GM23338 (cell line): ENCODE measurements at regions not wholly inside any gene's neighbourhood (a gene's known extent, or its start where the extent isn't known, plus 50 kb on each side); places are given as distances from the start of the nearest gene placed in this dataset.

Source experiments
- ATAC-seq: fragments of 200-7000 bp; cut with Tn5 transposase; 3 replicates; pipeline ENCODE4 v1.9.1; 2020
- DNase-seq: peaks from one replicate; pipeline ENCODE4 v3.0.0-alpha.2; 2015; ENCODE audit warnings: low spot score
- H2AFZ ChIP-seq: fragments of 200-600 bp; sonication (generic); 2 replicates; pipeline ENCODE4 v1.8.0; 2016; ENCODE audit warnings: antibody characterized with exemption, mild to moderate bottlenecking, moderate library complexity
- H3F3A ChIP-seq: fragments of 200-600 bp; sonication (generic); replicated peaks from 2 replicates; pipeline ENCODE4 v1.8.0; 2017; ENCODE audit warnings: antibody characterized with exemption, mixed run types, low read depth
- H3K27ac ChIP-seq: fragments of 200-600 bp; sonication (generic); 2 replicates; pipeline ENCODE4 v1.6.1; 2016; ENCODE audit warnings: low read depth
- H3K27me3 ChIP-seq: fragments of 200-600 bp; sonication (generic); 2 replicates; pipeline ENCODE4 v1.8.0; 2016; ENCODE audit warnings: mild to moderate bottlenecking, mixed run types, moderate library complexity; ENCODE audit not compliant: insufficient read depth
- H3K36me3 ChIP-seq: fragments of 200-600 bp; sonication (generic); 2 replicates; pipeline ENCODE4 v1.8.0; 2016; ENCODE audit warnings: mild to moderate bottlenecking; ENCODE audit not compliant: insufficient read depth
- H3K4me1 ChIP-seq: fragments of 200-600 bp; sonication (generic); 2 replicates; pipeline ENCODE4 v1.8.0; 2016; ENCODE audit warnings: mild to moderate bottlenecking, moderate library complexity; ENCODE audit not compliant: insufficient read depth
- H3K4me2 ChIP-seq: fragments of 200-600 bp; sonication (generic); 2 replicates; pipeline ENCODE4 v1.7.1; 2017; ENCODE audit warnings: mixed run types
- H3K4me3 ChIP-seq: fragments of 200-600 bp; sonication (generic); 2 replicates; pipeline ENCODE4 v1.6.1; 2016; ENCODE audit warnings: mixed run types
- H3K79me2 ChIP-seq: fragments of 200-600 bp; sonication (generic); replicated peaks from 2 replicates; pipeline ENCODE4 v1.8.0; 2017; ENCODE audit warnings: mild to moderate bottlenecking; ENCODE audit not compliant: insufficient read depth
- H3K9me2 ChIP-seq: fragments of 200-600 bp; sonication (generic); 2 replicates; pipeline ENCODE4 v1.8.0; 2017; ENCODE audit not compliant: insufficient read depth
- H4K20me1 ChIP-seq: fragments of 200-600 bp; sonication (generic); replicated peaks from 2 replicates; pipeline ENCODE4 v1.8.0; 2017; ENCODE audit warnings: mild to moderate bottlenecking; ENCODE audit not compliant: insufficient read depth
- H3K27ac Mint-ChIP-seq: 2 replicates; pipeline ENCODE4 v1.8.0; 2020; ENCODE audit warnings: inconsistent platforms, mild to moderate bottlenecking, moderate library complexity, mixed read lengths
- H3K27me3 Mint-ChIP-seq: 3 replicates; pipeline ENCODE4 v1.8.0; 2022; ENCODE audit warnings: low read depth, mild to moderate bottlenecking, moderate library complexity, mixed read lengths, inconsistent platforms; ENCODE audit not compliant: insufficient read depth, poor library complexity
- H3K36me3 Mint-ChIP-seq: 3 replicates; pipeline ENCODE4 v1.8.0; 2021; ENCODE audit warnings: low read depth, mild to moderate bottlenecking, inconsistent platforms, moderate library complexity, mixed read lengths
- H3K4me1 Mint-ChIP-seq: 3 replicates; pipeline ENCODE4 v1.8.0; 2020; ENCODE audit warnings: mild to moderate bottlenecking, inconsistent platforms, mixed read lengths
- H3K4me3 Mint-ChIP-seq: 3 replicates; pipeline ENCODE4 v1.8.0; 2021; ENCODE audit warnings: moderate library complexity, mild to moderate bottlenecking, inconsistent platforms, mixed read lengths
- H3K9me3 Mint-ChIP-seq: 3 replicates; pipeline ENCODE4 v1.8.0; 2020; ENCODE audit warnings: moderate library complexity, mild to moderate bottlenecking, inconsistent platforms, mixed read lengths
- CREB1 ChIP-seq: fragments of 250-450 bp; sonication (Bioruptor Pico); IDR thresholded peaks from 2 replicates; pipeline ENCODE4 v1.5.0; 2020; ENCODE audit warnings: low read depth, mild to moderate bottlenecking, moderate library complexity
- EZH2 ChIP-seq: fragments of 200-600 bp; sonication (generic); IDR thresholded peaks from one replicate; pipeline ENCODE4 v1.8.0; 2017; ENCODE audit warnings: antibody characterized with exemption, mild to moderate bottlenecking, low read depth; ENCODE audit not compliant: unreplicated experiment
- EZH2phosphoT487 ChIP-seq: fragments of 200-600 bp; sonication (generic); IDR thresholded peaks from one replicate; pipeline ENCODE4 v1.8.1; 2018; ENCODE audit warnings: antibody characterized with exemption; ENCODE audit not compliant: unreplicated experiment
- JUNB ChIP-seq: IDR thresholded peaks from one replicate; pipeline ENCODE4 v1.6.1; 2016; ENCODE audit warnings: antibody characterized with exemption; ENCODE audit not compliant: unreplicated experiment
- NANOG ChIP-seq: IDR thresholded peaks from 2 replicates; pipeline ENCODE4 v1.6.1; 2016; ENCODE audit warnings: antibody characterized with exemption, borderline replicate concordance
- POLR2AphosphoS5 ChIP-seq: IDR thresholded peaks from 2 replicates; pipeline ENCODE4 v1.6.1; 2016; ENCODE audit warnings: antibody characterized with exemption, low read depth
- STAT1 ChIP-seq: IDR thresholded peaks from one replicate; pipeline ENCODE4 v1.6.1; 2016; ENCODE audit warnings: antibody characterized with exemption; ENCODE audit not compliant: unreplicated experiment
- ZNF114 ChIP-seq: fragments of 250-450 bp; sonication (Bioruptor Pico); IDR thresholded peaks from 2 replicates; pipeline ENCODE4 v1.5.0; 2020; ENCODE audit warnings: mild to moderate bottlenecking, moderate library complexity
- ZNF331 ChIP-seq: fragments of 250-450 bp; sonication (Bioruptor Pico); IDR thresholded peaks from 2 replicates; pipeline ENCODE4 v1.5.0; 2020; ENCODE audit warnings: low read depth, mild to moderate bottlenecking, moderate library complexity
- TF ChIP-seq, protein P1 (sequence below): fragments of 250-450 bp; sonication (Bioruptor Pico); IDR thresholded peaks from 2 replicates; pipeline ENCODE4 v1.5.0; 2020; ENCODE audit warnings: mild to moderate bottlenecking, moderate library complexity
- TF ChIP-seq, protein P2 (sequence below), 2 experiments: fragments of 200-600 bp in 1 of 2; sonication (generic) in 1 of 2; conservative IDR thresholded peaks; 2 replicates each; pipeline versions ENCODE4 v1.5.1 to v1.6.1; 2016 to 2017; ENCODE audit warnings: antibody characterized with exemption in 2 of 2, low read depth in 2 of 2, mild to moderate bottlenecking in 2 of 2, moderate library complexity in 1 of 2
- TF ChIP-seq, protein P3 (sequence below): IDR thresholded peaks from one replicate; pipeline ENCODE4 v1.6.1; 2018; ENCODE audit warnings: antibody characterized with exemption; ENCODE audit not compliant: unreplicated experiment
- TF ChIP-seq, protein P4 (sequence below): IDR thresholded peaks from 2 replicates; pipeline ENCODE4 v1.6.1; 2016; ENCODE audit warnings: antibody characterized with exemption

DNA sequence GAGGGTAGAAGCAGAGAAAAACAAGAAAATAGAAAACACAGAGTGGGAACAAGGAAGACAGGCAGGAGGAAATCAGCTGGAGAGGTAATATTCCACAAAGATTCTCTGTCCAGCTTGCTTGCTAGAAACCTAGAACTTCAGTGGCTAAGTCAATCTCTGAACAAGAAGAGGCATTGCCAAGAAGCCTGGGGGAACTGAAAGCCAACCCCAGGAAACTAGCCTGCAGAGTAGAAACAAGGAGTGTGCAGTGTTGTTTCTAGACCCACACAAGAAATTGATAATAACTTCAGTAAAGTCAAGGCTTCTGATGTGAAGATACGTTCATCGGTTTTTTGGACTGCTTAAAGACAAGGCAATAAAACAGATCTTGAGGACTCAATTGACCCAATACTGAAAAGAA is 234.5 kb upstream of the MAP3K1 start:
- H3K4me3 ChIP-seq, result no peak overlapping the region
- ATAC-seq (no peak), DNase-seq (no peak)
- no peaks in the 10 kb centered on the region for H3K36me3 ChIP-seq
- H3K4me2 ChIP-seq, result no peak overlapping the region
- no peaks in the 10 kb centered on the region for H3K79me2 ChIP-seq
- H3K4me3 Mint-ChIP-seq, result no peak overlapping the region
- H3K9me2 ChIP-seq, result peaks cover 4% of the 10 kb centered on the region; the same call in 1 of the 2 replicates
- H3K36me3 Mint-ChIP-seq, result peaks cover 5% of the 10 kb centered on the region; the same call in 1 of the 3 replicates
- no peaks in the 10 kb centered on the region for H3K27me3 Mint-ChIP-seq
- no peaks in the 10 kb centered on the region for H3F3A ChIP-seq
- no peaks in the 10 kb centered on the region for H4K20me1 ChIP-seq
- TF ChIP-seq ZNF114 (CRISPR knock-in tag), result no peak
- TF ChIP-seq, protein P1, sequence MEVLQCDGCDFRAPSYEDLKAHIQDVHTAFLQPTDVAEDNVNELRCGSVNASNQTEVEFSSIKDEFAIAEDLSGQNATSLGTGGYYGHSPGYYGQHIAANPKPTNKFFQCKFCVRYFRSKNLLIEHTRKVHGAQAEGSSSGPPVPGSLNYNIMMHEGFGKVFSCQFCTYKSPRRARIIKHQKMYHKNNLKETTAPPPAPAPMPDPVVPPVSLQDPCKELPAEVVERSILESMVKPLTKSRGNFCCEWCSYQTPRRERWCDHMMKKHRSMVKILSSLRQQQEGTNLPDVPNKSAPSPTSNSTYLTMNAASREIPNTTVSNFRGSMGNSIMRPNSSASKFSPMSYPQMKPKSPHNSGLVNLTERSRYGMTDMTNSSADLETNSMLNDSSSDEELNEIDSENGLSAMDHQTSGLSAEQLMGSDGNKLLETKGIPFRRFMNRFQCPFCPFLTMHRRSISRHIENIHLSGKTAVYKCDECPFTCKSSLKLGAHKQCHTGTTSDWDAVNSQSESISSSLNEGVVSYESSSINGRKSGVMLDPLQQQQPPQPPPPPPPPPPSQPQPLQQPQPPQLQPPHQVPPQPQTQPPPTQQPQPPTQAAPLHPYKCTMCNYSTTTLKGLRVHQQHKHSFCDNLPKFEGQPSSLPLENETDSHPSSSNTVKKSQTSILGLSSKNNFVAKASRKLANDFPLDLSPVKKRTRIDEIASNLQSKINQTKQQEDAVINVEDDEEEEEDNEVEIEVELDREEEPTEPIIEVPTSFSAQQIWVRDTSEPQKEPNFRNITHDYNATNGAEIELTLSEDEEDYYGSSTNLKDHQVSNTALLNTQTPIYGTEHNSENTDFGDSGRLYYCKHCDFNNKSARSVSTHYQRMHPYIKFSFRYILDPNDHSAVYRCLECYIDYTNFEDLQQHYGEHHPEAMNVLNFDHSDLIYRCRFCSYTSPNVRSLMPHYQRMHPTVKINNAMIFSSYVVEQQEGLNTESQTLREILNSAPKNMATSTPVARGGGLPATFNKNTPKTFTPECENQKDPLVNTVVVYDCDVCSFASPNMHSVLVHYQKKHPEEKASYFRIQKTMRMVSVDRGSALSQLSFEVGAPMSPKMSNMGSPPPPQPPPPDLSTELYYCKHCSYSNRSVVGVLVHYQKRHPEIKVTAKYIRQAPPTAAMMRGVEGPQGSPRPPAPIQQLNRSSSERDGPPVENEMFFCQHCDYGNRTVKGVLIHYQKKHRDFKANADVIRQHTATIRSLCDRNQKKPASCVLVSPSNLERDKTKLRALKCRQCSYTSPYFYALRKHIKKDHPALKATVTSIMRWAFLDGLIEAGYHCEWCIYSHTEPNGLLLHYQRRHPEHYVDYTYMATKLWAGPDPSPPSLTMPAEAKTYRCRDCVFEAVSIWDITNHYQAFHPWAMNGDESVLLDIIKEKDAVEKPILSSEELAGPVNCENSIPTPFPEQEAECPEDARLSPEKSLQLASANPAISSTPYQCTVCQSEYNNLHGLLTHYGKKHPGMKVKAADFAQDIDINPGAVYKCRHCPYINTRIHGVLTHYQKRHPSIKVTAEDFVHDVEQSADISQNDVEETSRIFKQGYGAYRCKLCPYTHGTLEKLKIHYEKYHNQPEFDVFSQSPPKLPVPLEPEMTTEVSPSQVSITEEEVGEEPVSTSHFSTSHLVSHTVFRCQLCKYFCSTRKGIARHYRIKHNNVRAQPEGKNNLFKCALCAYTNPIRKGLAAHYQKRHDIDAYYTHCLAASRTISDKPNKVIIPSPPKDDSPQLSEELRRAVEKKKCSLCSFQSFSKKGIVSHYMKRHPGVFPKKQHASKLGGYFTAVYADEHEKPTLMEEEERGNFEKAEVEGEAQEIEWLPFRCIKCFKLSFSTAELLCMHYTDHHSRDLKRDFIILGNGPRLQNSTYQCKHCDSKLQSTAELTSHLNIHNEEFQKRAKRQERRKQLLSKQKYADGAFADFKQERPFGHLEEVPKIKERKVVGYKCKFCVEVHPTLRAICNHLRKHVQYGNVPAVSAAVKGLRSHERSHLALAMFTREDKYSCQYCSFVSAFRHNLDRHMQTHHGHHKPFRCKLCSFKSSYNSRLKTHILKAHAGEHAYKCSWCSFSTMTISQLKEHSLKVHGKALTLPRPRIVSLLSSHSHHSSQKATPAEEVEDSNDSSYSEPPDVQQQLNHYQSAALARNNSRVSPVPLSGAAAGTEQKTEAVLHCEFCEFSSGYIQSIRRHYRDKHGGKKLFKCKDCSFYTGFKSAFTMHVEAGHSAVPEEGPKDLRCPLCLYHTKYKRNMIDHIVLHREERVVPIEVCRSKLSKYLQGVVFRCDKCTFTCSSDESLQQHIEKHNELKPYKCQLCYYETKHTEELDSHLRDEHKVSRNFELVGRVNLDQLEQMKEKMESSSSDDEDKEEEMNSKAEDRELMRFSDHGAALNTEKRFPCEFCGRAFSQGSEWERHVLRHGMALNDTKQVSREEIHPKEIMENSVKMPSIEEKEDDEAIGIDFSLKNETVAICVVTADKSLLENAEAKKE, result no peak
- no peak for TF ChIP-seq EZH2
- TF ChIP-seq STAT1, result no peak
- no peak for TF ChIP-seq ZNF331 (CRISPR knock-in tag)
- TF ChIP-seq JUNB, result no peak
- no peak for TF ChIP-seq EZH2phosphoT487
- no peak for TF ChIP-seq NANOG
- TF ChIP-seq, protein P2, sequence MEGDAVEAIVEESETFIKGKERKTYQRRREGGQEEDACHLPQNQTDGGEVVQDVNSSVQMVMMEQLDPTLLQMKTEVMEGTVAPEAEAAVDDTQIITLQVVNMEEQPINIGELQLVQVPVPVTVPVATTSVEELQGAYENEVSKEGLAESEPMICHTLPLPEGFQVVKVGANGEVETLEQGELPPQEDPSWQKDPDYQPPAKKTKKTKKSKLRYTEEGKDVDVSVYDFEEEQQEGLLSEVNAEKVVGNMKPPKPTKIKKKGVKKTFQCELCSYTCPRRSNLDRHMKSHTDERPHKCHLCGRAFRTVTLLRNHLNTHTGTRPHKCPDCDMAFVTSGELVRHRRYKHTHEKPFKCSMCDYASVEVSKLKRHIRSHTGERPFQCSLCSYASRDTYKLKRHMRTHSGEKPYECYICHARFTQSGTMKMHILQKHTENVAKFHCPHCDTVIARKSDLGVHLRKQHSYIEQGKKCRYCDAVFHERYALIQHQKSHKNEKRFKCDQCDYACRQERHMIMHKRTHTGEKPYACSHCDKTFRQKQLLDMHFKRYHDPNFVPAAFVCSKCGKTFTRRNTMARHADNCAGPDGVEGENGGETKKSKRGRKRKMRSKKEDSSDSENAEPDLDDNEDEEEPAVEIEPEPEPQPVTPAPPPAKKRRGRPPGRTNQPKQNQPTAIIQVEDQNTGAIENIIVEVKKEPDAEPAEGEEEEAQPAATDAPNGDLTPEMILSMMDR (conservative IDR thresholded peaks at IDR 0.05; ENCODE audit: low read depth in 2 of 2), result no peak
- no peak for TF ChIP-seq POLR2AphosphoS5
- TF ChIP-seq, protein P3, sequence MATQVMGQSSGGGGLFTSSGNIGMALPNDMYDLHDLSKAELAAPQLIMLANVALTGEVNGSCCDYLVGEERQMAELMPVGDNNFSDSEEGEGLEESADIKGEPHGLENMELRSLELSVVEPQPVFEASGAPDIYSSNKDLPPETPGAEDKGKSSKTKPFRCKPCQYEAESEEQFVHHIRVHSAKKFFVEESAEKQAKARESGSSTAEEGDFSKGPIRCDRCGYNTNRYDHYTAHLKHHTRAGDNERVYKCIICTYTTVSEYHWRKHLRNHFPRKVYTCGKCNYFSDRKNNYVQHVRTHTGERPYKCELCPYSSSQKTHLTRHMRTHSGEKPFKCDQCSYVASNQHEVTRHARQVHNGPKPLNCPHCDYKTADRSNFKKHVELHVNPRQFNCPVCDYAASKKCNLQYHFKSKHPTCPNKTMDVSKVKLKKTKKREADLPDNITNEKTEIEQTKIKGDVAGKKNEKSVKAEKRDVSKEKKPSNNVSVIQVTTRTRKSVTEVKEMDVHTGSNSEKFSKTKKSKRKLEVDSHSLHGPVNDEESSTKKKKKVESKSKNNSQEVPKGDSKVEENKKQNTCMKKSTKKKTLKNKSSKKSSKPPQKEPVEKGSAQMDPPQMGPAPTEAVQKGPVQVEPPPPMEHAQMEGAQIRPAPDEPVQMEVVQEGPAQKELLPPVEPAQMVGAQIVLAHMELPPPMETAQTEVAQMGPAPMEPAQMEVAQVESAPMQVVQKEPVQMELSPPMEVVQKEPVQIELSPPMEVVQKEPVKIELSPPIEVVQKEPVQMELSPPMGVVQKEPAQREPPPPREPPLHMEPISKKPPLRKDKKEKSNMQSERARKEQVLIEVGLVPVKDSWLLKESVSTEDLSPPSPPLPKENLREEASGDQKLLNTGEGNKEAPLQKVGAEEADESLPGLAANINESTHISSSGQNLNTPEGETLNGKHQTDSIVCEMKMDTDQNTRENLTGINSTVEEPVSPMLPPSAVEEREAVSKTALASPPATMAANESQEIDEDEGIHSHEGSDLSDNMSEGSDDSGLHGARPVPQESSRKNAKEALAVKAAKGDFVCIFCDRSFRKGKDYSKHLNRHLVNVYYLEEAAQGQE, result no peak
- TF ChIP-seq, protein P4, sequence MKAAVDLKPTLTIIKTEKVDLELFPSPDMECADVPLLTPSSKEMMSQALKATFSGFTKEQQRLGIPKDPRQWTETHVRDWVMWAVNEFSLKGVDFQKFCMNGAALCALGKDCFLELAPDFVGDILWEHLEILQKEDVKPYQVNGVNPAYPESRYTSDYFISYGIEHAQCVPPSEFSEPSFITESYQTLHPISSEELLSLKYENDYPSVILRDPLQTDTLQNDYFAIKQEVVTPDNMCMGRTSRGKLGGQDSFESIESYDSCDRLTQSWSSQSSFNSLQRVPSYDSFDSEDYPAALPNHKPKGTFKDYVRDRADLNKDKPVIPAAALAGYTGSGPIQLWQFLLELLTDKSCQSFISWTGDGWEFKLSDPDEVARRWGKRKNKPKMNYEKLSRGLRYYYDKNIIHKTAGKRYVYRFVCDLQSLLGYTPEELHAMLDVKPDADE, result no peak
- no peak for TF ChIP-seq CREB1 (CRISPR knock-in tag)
- peaks cover 3% of the 10 kb centered on the region; the same call in 2 of the 3 replicates for H3K9me3 Mint-ChIP-seq
- H3K4me1 Mint-ChIP-seq, result peaks cover under 1% of the 10 kb centered on the region; the same call in 1 of the 3 replicates
- H3K4me1 ChIP-seq, result no peaks in the 10 kb centered on the region
- no peak overlapping the region for H2AFZ ChIP-seq
- no peak overlapping the region for H3K27ac ChIP-seq
- H3K27ac Mint-ChIP-seq, result no peak overlapping the region
- no peaks in the 10 kb centered on the region for H3K27me3 ChIP-seq
